ENCODE measurements at regions not wholly inside any gene's neighbourhood (a gene's known extent, or its start where the extent isn't known, plus 50 kb on each side); places are given as distances from the start of the nearest gene placed in this dataset.

- CTCF ChIA-PET (ENCODE audit: partially characterized antibody), result no interaction called here
- no peak overlapping the region for H2BK120ac ChIP-seq (replicated peaks; ENCODE audit: low read depth, low read length)
- no peak overlapping the region for H2BK12ac ChIP-seq (ENCODE audit: low read depth, low read length)
- H2BK5ac ChIP-seq (ENCODE audit: low read depth, low read length), result no peak overlapping the region
- H3K4me2 ChIP-seq (ENCODE audit: insufficient read depth in 1 of 2, low read depth in 2 of 2, low read length in 2 of 2), result no peak overlapping the region
- no peak overlapping the region for H2AFZ ChIP-seq (ENCODE audit: low read length)
- H2BK15ac ChIP-seq (ENCODE audit: low read length), result no peak overlapping the region
- H3K27ac ChIP-seq (ENCODE audit: low read depth, low read length), result no peak overlapping the region
- H2BK20ac ChIP-seq (ENCODE audit: low read length), result no peak overlapping the region
- no peak overlapping the region for H4K91ac ChIP-seq (replicated peaks; ENCODE audit: insufficient read length, low read length)
- H3K23me2 ChIP-seq (ENCODE audit: low read depth, low read length), result peaks cover 4% of the 10 kb centered on the region; the same call in 1 of the 2 replicates
- POLR2A ChIA-PET (ENCODE audit: partially characterized antibody), result no interaction called here
- WGBS, 2 experiments (ENCODE audit: extremely low coverage in 1 of 2, insufficient coverage in 1 of 2, insufficient read length in 1 of 2, insufficient replicate concordance in 2 of 2, low coverage in 1 of 2, low lambda C conversion rate in 2 of 2, missing lambda C conversion rate in 1 of 2), result 94% methylated on average over 10 of the region's 10 CpGs; no CpG with 5 or more reads in 1 of the 2 experiments
- H3K79me1 ChIP-seq (ENCODE audit: low read depth, low read length), result no peaks in the 10 kb centered on the region
- no peak overlapping the region for H3K18ac ChIP-seq (ENCODE audit: extremely low read depth, low read length)
- H3K36me3 ChIP-seq (ENCODE audit: control insufficient read depth in 2 of 4, insufficient read depth in 4 of 4, low read length in 3 of 4), result no peaks in the 10 kb centered on the region; a peak in 1 of 8 replicates
- no peak overlapping the region for H3K23ac ChIP-seq (ENCODE audit: insufficient read length)
- H3K4me3 ChIP-seq (ENCODE audit: extremely low read depth in 1 of 4, insufficient read depth in 2 of 4, low read depth in 3 of 4, low read length in 4 of 4), result no peak overlapping the region
- no peak overlapping the region for H2AK5ac ChIP-seq (ENCODE audit: low read depth, low read length)
- H3K56ac ChIP-seq (replicated peaks; ENCODE audit: insufficient read length, low read depth, low read length), result no peak overlapping the region
- H3K9ac ChIP-seq (replicated peaks in 1 of 4; ENCODE audit: extremely low read depth in 1 of 4, low read depth in 3 of 4, low read length in 3 of 4), result no peak overlapping the region
- H3K4ac ChIP-seq (replicated peaks; ENCODE audit: insufficient read length, low read depth, low read length), result no peak overlapping the region
- H3K79me2 ChIP-seq (ENCODE audit: control insufficient read depth in 1 of 2, insufficient read depth in 2 of 2, low read length in 2 of 2), result no peaks in the 10 kb centered on the region
- H3K9me3 ChIP-seq (ENCODE audit: insufficient read depth in 2 of 2, low read depth in 1 of 2, low read length in 1 of 2), result peaks cover 20 to 24% of the 10 kb centered on the region in 2 experiments
- DNase-seq (ENCODE audit: low read depth in 1 of 2, low spot score in 2 of 2) (no peak), FAIRE-seq (no peak)
- peaks cover 0 to 18% (median 8%) of the 10 kb centered on the region in 4 experiments; a peak in 5 of 7 replicates for H3K27me3 ChIP-seq (replicated peaks in 1 of 4; ENCODE audit: control insufficient read depth in 3 of 4, extremely low read depth in 1 of 4, insufficient read depth in 3 of 4, low read length in 3 of 4)
- no peak overlapping the region for H4K5ac ChIP-seq (ENCODE audit: insufficient read length, low read depth, low read length)
- peaks cover 0 to 9% (median 5%) of the 10 kb centered on the region in 4 experiments; a peak in 4 of 7 replicates for H3K4me1 ChIP-seq (replicated peaks in 1 of 4; ENCODE audit: control insufficient read depth in 3 of 4, insufficient read depth in 4 of 4, low read length in 3 of 4)
- no peak overlapping the region for H3K14ac ChIP-seq (ENCODE audit: insufficient read length)
- no peaks in the 10 kb centered on the region for H4K20me1 ChIP-seq (replicated peaks in 1 of 2; ENCODE audit: control insufficient read depth in 1 of 2, insufficient read depth in 2 of 2, low read length in 2 of 2)
- no peak overlapping the region for H4K8ac ChIP-seq (ENCODE audit: extremely low read depth, insufficient read depth, low read length)
- TF ChIP-seq SIN3A (conservative IDR thresholded peaks at IDR 0.05 in 1 of 2, IDR thresholded peaks at IDR 0.05 in 1 of 2; ENCODE audit: low read depth in 1 of 2, low read length in 2 of 2) (no peak), HDAC6 (IDR thresholded peaks at IDR 0.05; ENCODE audit: low read depth, low read length) (no peak), CBX8 (IDR thresholded peaks at IDR 0.05; ENCODE audit: borderline replicate concordance, low read depth, low read length) (no peak)
Measured at GRCh38 chr7:157080111-157080730, 58.5 kb upstream of the UBE3C start.

All from H1 (cell line).